Ovary (tissue), 3 donors: ENCODE measurements at regions not wholly inside any gene's neighbourhood (a gene's known extent, or its start where the extent isn't known, plus 50 kb on each side); places are given as distances from the start of the nearest gene placed in this dataset.

Source experiments
- CTCF ChIP-seq, 3 donors: fragments of 450-650 bp in 2 of 3; fragments of 200-600 bp in 1 of 3; IDR thresholded peaks; one replicate each; pipeline versions ENCODE4 v1.5.1 to v1.8.0; 2016 to 2022; ENCODE audit warnings: antibody characterized with exemption in 3 of 3, mild to moderate bottlenecking in 1 of 3
- EP300 ChIP-seq: sonication (generic); formaldehyde crosslinking; IDR thresholded peaks from one replicate; pipeline ENCODE4 v1.6.1; 2017; ENCODE audit warnings: antibody characterized with exemption
- POLR2A ChIP-seq: fragments of 450-650 bp; IDR thresholded peaks from one replicate; pipeline ENCODE4 v1.6.1; 2017; ENCODE audit warnings: antibody characterized with exemption, mild to moderate bottlenecking, moderate library complexity
- donor health status: DM: no; HTN: no; CAD: no.

DNA sequence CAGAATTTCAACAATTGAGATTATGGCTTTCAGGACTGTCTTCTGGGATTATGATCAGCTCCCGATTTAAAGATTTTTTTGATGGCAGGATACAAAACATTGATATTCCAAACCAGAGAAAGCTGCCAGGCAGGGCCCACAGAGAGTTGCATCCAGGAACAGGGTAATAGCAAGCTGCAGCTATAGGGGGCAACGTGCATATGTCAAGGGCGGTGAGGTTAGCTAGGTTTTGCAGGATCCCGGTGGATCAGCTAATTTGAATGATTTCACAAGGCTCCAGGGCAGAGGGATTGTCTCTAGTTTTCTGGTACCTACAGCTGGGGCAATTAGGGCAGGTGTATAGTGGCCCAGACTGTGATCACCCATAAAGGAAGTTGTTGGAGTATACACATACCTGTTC, 339.4 kb downstream of the CHSY3 start:
- TF ChIP-seq POLR2A (no peak), CTCF (IDR thresholded peaks at IDR 0.05) (no peak), EP300 (no peak)
